EH (cell line): ENCODE measurements at regions not wholly inside any gene's neighbourhood (a gene's known extent, or its start where the extent isn't known, plus 50 kb on each side); places are given as distances from the start of the nearest gene placed in this dataset.

Experiments
- DNase-seq: peaks from one replicate; pipeline ENCODE4 v3.0.0-alpha.2; 2015; ENCODE audit warnings: low read depth

GRCh38 chr6:148211777-148212324, 130.8 kb upstream of the SASH1 start:
- no peak for DNase-seq

GRCh38 chr6:148212366-148212765, 130.3 kb upstream of the SASH1 start:
- DNase-seq: no peak

- DNase-seq: no peak
Observed at GRCh38 chr6:148213366-148213765, 129.3 kb upstream of the SASH1 start.

- DNase-seq: no peak
Observed at GRCh38 chr6:148214667-148215066, 128.0 kb upstream of the SASH1 start.

GRCh38 chr6:148217051-148217450, 125.6 kb upstream of the SASH1 start:
- DNase-seq: no peak

GRCh38 chr6:148217921-148218320, 124.7 kb upstream of the SASH1 start:
- DNase-seq: no peak

GRCh38 chr6:148218542-148219258, 123.9 kb upstream of the SASH1 start:
- DNase-seq: no peak

- DNase-seq: peak; percentile 53
Observed at GRCh38 chr6:148221196-148221979, 121.2 kb upstream of the SASH1 start.

GRCh38 chr6:148222376-148222775, 120.3 kb upstream of the SASH1 start:
- DNase-seq: no peak

- DNase-seq: peak; percentile 48
Observed at GRCh38 chr6:148222846-148223245, 119.8 kb upstream of the SASH1 start.

GRCh38 chr6:148223424-148223842, 119.2 kb upstream of the SASH1 start:
- DNase-seq: peak; percentile 85

- no peak for DNase-seq
Observed at GRCh38 chr6:148225871-148226270, 116.8 kb upstream of the SASH1 start.

GRCh38 chr6:148226284-148226683, 116.4 kb upstream of the SASH1 start:
- DNase-seq: no peak

- peak; percentile 93 for DNase-seq
Observed at GRCh38 chr6:148231572-148231971, 111.1 kb upstream of the SASH1 start.

GRCh38 chr6:148235446-148235845, 107.2 kb upstream of the SASH1 start:
- DNase-seq: peak; percentile 25

- DNase-seq: no peak
Observed at GRCh38 chr6:148238713-148239112, 103.9 kb upstream of the SASH1 start.

- DNase-seq: no peak
Observed at GRCh38 chr6:148239215-148239614, 103.4 kb upstream of the SASH1 start.

GRCh38 chr6:148239801-148240460, 102.7 kb upstream of the SASH1 start:
- DNase-seq: peak; percentile 70

GRCh38 chr6:148240461-148240840, 102.2 kb upstream of the SASH1 start:
- peak; percentile 96 for DNase-seq

- peak; percentile 79 for DNase-seq
Observed at GRCh38 chr6:148240861-148241477, 101.7 kb upstream of the SASH1 start.

- DNase-seq: peak; percentile 78
Observed at GRCh38 chr6:148242180-148242579, 100.5 kb upstream of the SASH1 start.
